WTC11 (cell line): ENCODE measurements at regions not wholly inside any gene's neighbourhood (a gene's known extent, or its start where the extent isn't known, plus 50 kb on each side); places are given as distances from the start of the nearest gene placed in this dataset.

Source experiments
- ATAC-seq: fragments of 200-7000 bp; cut with Tn5 transposase; 2 replicates; pipeline ENCODE4 v1.10.0; 2021; ENCODE audit warnings: mild to moderate bottlenecking, moderate library complexity
- CTCF ChIA-PET: fragments of 300-600 bp; sonication (Branson Sonifier 250); formaldehyde crosslinking; loops from one replicate; lab custom pipeline; 2021; ENCODE audit warnings: antibody characterized with exemption; lab: Charles Lee
- POLR2A ChIA-PET: fragments of 350-600 bp; sonication (Branson Sonifier 250); formaldehyde crosslinking; loops from one replicate; lab custom pipeline; 2021; ENCODE audit warnings: antibody characterized with exemption; lab: Charles Lee
- DNase-seq: peaks from one replicate; pipeline ENCODE4 v3.0.0; 2021; ENCODE audit warnings: low spot score
- H3K27ac Mint-ChIP-seq: 2 replicates; pipeline ENCODE4 v1.8.0; 2021; ENCODE audit warnings: mixed read lengths
- H3K27me3 Mint-ChIP-seq: 2 replicates; pipeline ENCODE4 v1.8.0; 2021; ENCODE audit warnings: low read depth, mild to moderate bottlenecking, moderate library complexity, mixed read lengths
- H3K36me3 Mint-ChIP-seq: 2 replicates; pipeline ENCODE4 v1.8.0; 2021; ENCODE audit warnings: mixed read lengths
- H3K4me1 Mint-ChIP-seq: 2 replicates; pipeline ENCODE4 v1.8.0; 2022; ENCODE audit warnings: mixed read lengths
- H3K4me3 Mint-ChIP-seq: 2 replicates; pipeline ENCODE4 v1.8.0; 2021; ENCODE audit warnings: mild to moderate bottlenecking, moderate library complexity, mixed read lengths
- H3K9me3 Mint-ChIP-seq: 2 replicates; pipeline ENCODE4 v1.8.0; 2021; ENCODE audit warnings: mixed read lengths
- AR ChIP-seq: fragments of 250-450 bp; sonication (Bioruptor Pico); IDR thresholded peaks from 2 replicates; pipeline ENCODE4 v1.9.0; 2021; ENCODE audit warnings: mild to moderate bottlenecking
- ATF3 ChIP-seq: sonication (generic); formaldehyde crosslinking; conservative IDR thresholded peaks from 2 replicates; pipeline ENCODE4 v1.8.1; 2022; ENCODE audit warnings: mild to moderate bottlenecking, missing genetic modification reagents
- CBFB ChIP-seq: sonication (generic); formaldehyde crosslinking; IDR thresholded peaks from 2 replicates; pipeline ENCODE4 v1.8.1; 2022; ENCODE audit warnings: mild to moderate bottlenecking, low read depth, missing genetic modification reagents
- CTCF ChIP-seq: fragments of 200-600 bp; IDR thresholded peaks from 2 replicates; pipeline ENCODE4 v1.8.0; 2022; ENCODE audit warnings: antibody characterized with exemption
- ELF4 ChIP-seq: sonication (generic); formaldehyde crosslinking; IDR thresholded peaks from 2 replicates; pipeline ENCODE4 v1.8.1; 2022; ENCODE audit warnings: low read depth, mild to moderate bottlenecking, moderate library complexity, missing genetic modification reagents
- ETV6 ChIP-seq: sonication (generic); formaldehyde crosslinking; IDR thresholded peaks from 2 replicates; pipeline ENCODE4 v1.8.1; 2022; ENCODE audit warnings: mild to moderate bottlenecking, missing genetic modification reagents
- FOXJ3 ChIP-seq: sonication (generic); formaldehyde crosslinking; IDR thresholded peaks from 2 replicates; pipeline ENCODE4 v1.9.0; 2021; ENCODE audit warnings: missing genetic modification reagents, mild to moderate bottlenecking, borderline replicate concordance
- FOXK1 ChIP-seq: sonication (generic); formaldehyde crosslinking; IDR thresholded peaks from 2 replicates; pipeline ENCODE4 v1.8.0; 2022; ENCODE audit warnings: mild to moderate bottlenecking, moderate library complexity, missing genetic modification reagents
- FOXP4 ChIP-seq: sonication (generic); formaldehyde crosslinking; IDR thresholded peaks from 2 replicates; pipeline ENCODE4 v1.8.0; 2022; ENCODE audit warnings: mild to moderate bottlenecking, missing genetic modification reagents
- IRF1 ChIP-seq: sonication (generic); formaldehyde crosslinking; IDR thresholded peaks from 2 replicates; pipeline ENCODE4 v1.8.0; 2023; ENCODE audit warnings: missing genetic modification reagents
- JUN ChIP-seq: sonication (generic); formaldehyde crosslinking; IDR thresholded peaks from 2 replicates; pipeline ENCODE4 v1.8.0; 2023; ENCODE audit warnings: mild to moderate bottlenecking, missing genetic modification reagents
- KAT7 ChIP-seq: sonication (generic); formaldehyde crosslinking; IDR thresholded peaks from 2 replicates; pipeline ENCODE4 v1.8.1; 2023; ENCODE audit warnings: missing genetic modification reagents, mild to moderate bottlenecking, borderline replicate concordance
- MAX ChIP-seq: sonication (generic); formaldehyde crosslinking; IDR thresholded peaks from 2 replicates; pipeline ENCODE4 v1.8.0; 2022; ENCODE audit warnings: mild to moderate bottlenecking, missing genetic modification reagents
- MYBL2 ChIP-seq: sonication (generic); formaldehyde crosslinking; IDR thresholded peaks from 2 replicates; pipeline ENCODE4 v1.8.1; 2023; ENCODE audit warnings: mild to moderate bottlenecking, moderate library complexity, missing genetic modification reagents
- NFE2L1 ChIP-seq: sonication (generic); formaldehyde crosslinking; IDR thresholded peaks from 2 replicates; pipeline ENCODE4 v1.8.1; 2023; ENCODE audit warnings: missing genetic modification reagents
- NR3C1 ChIP-seq: sonication (generic); formaldehyde crosslinking; conservative IDR thresholded peaks from 2 replicates; pipeline ENCODE4 v1.8.1; 2023; ENCODE audit warnings: low read depth, mild to moderate bottlenecking, missing genetic modification reagents
- PRRX2 ChIP-seq: fragments of 250-450 bp; sonication (Bioruptor Pico); IDR thresholded peaks from 2 replicates; pipeline ENCODE4 v1.8.0; 2021; ENCODE audit warnings: mild to moderate bottlenecking
- TCF7 ChIP-seq: sonication (generic); formaldehyde crosslinking; IDR thresholded peaks from 2 replicates; pipeline ENCODE4 v1.8.0; 2022; ENCODE audit warnings: mild to moderate bottlenecking, low read depth, missing genetic modification reagents, moderate library complexity
- ZBTB21 ChIP-seq: sonication (generic); formaldehyde crosslinking; IDR thresholded peaks from 2 replicates; pipeline ENCODE4 v1.8.1; 2023; ENCODE audit warnings: mild to moderate bottlenecking, missing genetic modification reagents, borderline replicate concordance
- ZNF232 ChIP-seq: sonication (generic); formaldehyde crosslinking; IDR thresholded peaks from 2 replicates; pipeline ENCODE4 v1.8.0; 2022; ENCODE audit warnings: mild to moderate bottlenecking, missing genetic modification reagents
- ZNF396 ChIP-seq: fragments of 250-450 bp; sonication (Bioruptor Pico); IDR thresholded peaks from 2 replicates; pipeline ENCODE4 v1.8.0; 2021; ENCODE audit warnings: mild to moderate bottlenecking, moderate library complexity, borderline replicate concordance
- ZNF416 ChIP-seq: fragments of 250-450 bp; sonication (Bioruptor Pico); IDR thresholded peaks from 2 replicates; pipeline ENCODE4 v1.9.0; 2021; ENCODE audit warnings: mild to moderate bottlenecking, inconsistent platforms
- ZNF423 ChIP-seq: fragments of 250-450 bp; sonication (Bioruptor Pico); IDR thresholded peaks from 2 replicates; pipeline ENCODE4 v2.1.2; 2022; ENCODE audit warnings: mild to moderate bottlenecking, moderate library complexity
- ZNF512 ChIP-seq: sonication (generic); formaldehyde crosslinking; IDR thresholded peaks from 2 replicates; pipeline ENCODE4 v1.8.1; 2022; ENCODE audit warnings: missing genetic modification reagents, borderline replicate concordance
- ZNF671 ChIP-seq: fragments of 250-450 bp; sonication (Bioruptor Pico); IDR thresholded peaks from 2 replicates; pipeline ENCODE4 v1.8.0; 2021; ENCODE audit warnings: mild to moderate bottlenecking

GRCh38 chr22:49553518-49554295 lies 274.0 kb downstream of the BRD1 start:
- ChIA-PET CTCF (interaction anchor here (1.0 to 6.5 kb wide), 4 partner anchors 8 to 124 kb away, joined by 3 to 70 read pairs (median 4); no protein-coding TSS in a partner anchor), POLR2A (no interaction called here)
- no peak for DNase-seq
- ATAC-seq: no peak
- H3K9me3 Mint-ChIP-seq: peaks cover 15% of the 10 kb centered on the region
- no peak for TF ChIP-seq ZNF671 (CRISPR knock-in tag)
- TF ChIP-seq ATF3: no peak
- TF ChIP-seq ETV6: no peak
- no peak for TF ChIP-seq NFE2L1 (CRISPR knock-in tag)
- no peak for TF ChIP-seq NR3C1
- TF ChIP-seq AR (CRISPR knock-in tag): no peak
- no peak for TF ChIP-seq JUN (CRISPR knock-in tag)
- no peak for TF ChIP-seq TCF7
- TF ChIP-seq ZBTB21 (CRISPR knock-in tag): no peak
- TF ChIP-seq CBFB (CRISPR knock-in tag): no peak
- TF ChIP-seq FOXP4: 0 out of 2 replicates have a peak, but pooled peaks have one; percentile 47
- TF ChIP-seq ZNF396: no peak
- TF ChIP-seq ELF4 (CRISPR knock-in tag): no peak
- TF ChIP-seq ZNF423 (CRISPR knock-in tag): no peak
- TF ChIP-seq KAT7 (CRISPR knock-in tag): no peak
- TF ChIP-seq FOXK1: 0 out of 2 replicates have a peak, but pooled peaks have one; percentile 42
- 0 out of 2 replicates have a peak, but pooled peaks have one; percentile 26 for TF ChIP-seq IRF1 (CRISPR knock-in tag)
- TF ChIP-seq ZNF416: no peak
- no peak for TF ChIP-seq FOXJ3 (CRISPR knock-in tag)
- no peak for TF ChIP-seq ZNF232 (CRISPR knock-in tag)
- no peak overlapping the region for H3K4me3 Mint-ChIP-seq
- H3K27ac Mint-ChIP-seq: no peak overlapping the region
- peaks cover 8% of the 10 kb centered on the region for H3K27me3 Mint-ChIP-seq
- H3K36me3 Mint-ChIP-seq: peaks cover 14% of the 10 kb centered on the region
- peaks cover 11% of the 10 kb centered on the region for H3K4me1 Mint-ChIP-seq

GRCh38 chr22:49553076-49553475 lies 274.6 kb downstream of the BRD1 start:
- TF ChIP-seq MAX: no peak
- TF ChIP-seq CTCF: no peak
- no peak for TF ChIP-seq MYBL2 (CRISPR knock-in tag)
- TF ChIP-seq PRRX2 (CRISPR knock-in tag): no peak
- TF ChIP-seq ZNF512 (CRISPR knock-in tag): no peak
- CTCF ChIA-PET: interaction anchor here (1.0 to 6.5 kb wide), 4 partner anchors 80 to 148 kb away, joined by 3 to 70 read pairs (median 5); no protein-coding TSS in a partner anchor
- POLR2A ChIA-PET: no interaction called here
- no peak overlapping the region for H3K4me3 Mint-ChIP-seq
- peaks cover 16% of the 10 kb centered on the region for H3K4me1 Mint-ChIP-seq
- H3K9me3 Mint-ChIP-seq: peaks cover 15% of the 10 kb centered on the region
- ATAC-seq (no peak), DNase-seq (no peak)
- peaks cover 14% of the 10 kb centered on the region for H3K36me3 Mint-ChIP-seq
- peaks cover 8% of the 10 kb centered on the region for H3K27me3 Mint-ChIP-seq
- H3K27ac Mint-ChIP-seq: no peak overlapping the region
